ENCODE measurements at regions not wholly inside any gene's neighbourhood (a gene's known extent, or its start where the extent isn't known, plus 50 kb on each side); places are given as distances from the start of the nearest gene placed in this dataset.

- no peak overlapping the region for H3K4me3 ChIP-seq (ENCODE audit: low read depth, poor library complexity, severe bottlenecking)
- DNase-seq (ENCODE audit: low spot score in 2 of 2): peak in 1 of 2 donors; percentile 21
- no peak for TF ChIP-seq POLR2A (IDR thresholded peaks at IDR 0.05)
- TF ChIP-seq, protein P1, sequence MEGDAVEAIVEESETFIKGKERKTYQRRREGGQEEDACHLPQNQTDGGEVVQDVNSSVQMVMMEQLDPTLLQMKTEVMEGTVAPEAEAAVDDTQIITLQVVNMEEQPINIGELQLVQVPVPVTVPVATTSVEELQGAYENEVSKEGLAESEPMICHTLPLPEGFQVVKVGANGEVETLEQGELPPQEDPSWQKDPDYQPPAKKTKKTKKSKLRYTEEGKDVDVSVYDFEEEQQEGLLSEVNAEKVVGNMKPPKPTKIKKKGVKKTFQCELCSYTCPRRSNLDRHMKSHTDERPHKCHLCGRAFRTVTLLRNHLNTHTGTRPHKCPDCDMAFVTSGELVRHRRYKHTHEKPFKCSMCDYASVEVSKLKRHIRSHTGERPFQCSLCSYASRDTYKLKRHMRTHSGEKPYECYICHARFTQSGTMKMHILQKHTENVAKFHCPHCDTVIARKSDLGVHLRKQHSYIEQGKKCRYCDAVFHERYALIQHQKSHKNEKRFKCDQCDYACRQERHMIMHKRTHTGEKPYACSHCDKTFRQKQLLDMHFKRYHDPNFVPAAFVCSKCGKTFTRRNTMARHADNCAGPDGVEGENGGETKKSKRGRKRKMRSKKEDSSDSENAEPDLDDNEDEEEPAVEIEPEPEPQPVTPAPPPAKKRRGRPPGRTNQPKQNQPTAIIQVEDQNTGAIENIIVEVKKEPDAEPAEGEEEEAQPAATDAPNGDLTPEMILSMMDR (IDR thresholded peaks at IDR 0.05): no peak
- intact Hi-C loops (cut with DNase I; ENCODE audit: low total_unique reads): no loop called here
- WGBS, 2 donors: 42 to 44% methylated on average over 7 of the region's 7 CpGs
These were observed 171.4 kb upstream of the DYNLRB2 start for GRCh38 chr16:80369138-80369958.

DNA sequence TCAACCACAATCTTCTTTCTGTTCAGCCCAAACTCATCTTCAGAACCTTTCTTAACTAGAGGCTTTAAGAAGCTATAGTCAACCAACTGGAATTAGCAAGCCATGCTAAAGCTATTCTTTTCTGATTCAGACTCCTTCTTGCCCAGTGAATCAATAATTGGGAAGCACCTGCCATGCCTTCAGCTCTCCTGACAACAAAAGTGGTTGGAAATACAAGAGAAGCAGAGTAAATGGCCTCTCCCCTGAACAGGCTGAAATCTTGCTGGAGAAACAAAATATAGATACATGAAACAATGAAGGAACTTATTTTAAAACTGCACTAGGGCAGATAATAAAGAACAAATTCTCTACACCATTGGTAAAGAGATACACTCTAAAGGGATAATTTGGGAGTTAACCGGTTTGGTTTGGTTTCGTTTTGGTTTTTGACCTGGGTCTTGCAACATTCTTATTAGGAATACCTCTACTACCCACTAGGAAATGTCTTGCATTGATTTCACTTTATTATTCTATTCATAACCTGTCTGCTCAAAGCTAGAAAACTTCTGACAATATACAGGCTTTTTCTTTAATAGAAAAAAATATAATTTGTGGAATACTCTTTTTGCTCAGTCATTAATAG lies 173.6 kb upstream of the DYNLRB2 start:
- H3K4me3 ChIP-seq (ENCODE audit: low read depth, poor library complexity, severe bottlenecking): no peak overlapping the region
- DNase-seq (ENCODE audit: low spot score in 2 of 2): no peak
- 43 to 52% methylated on average over 2 of the region's 2 CpGs for WGBS, 2 donors
- TF ChIP-seq, protein P1 (IDR thresholded peaks at IDR 0.05): no peak
- TF ChIP-seq POLR2A (IDR thresholded peaks at IDR 0.05): no peak
- intact Hi-C loops (cut with DNase I; ENCODE audit: low total_unique reads): no loop called here

- no peak for DNase-seq (ENCODE audit: low spot score in 2 of 2)
- TF ChIP-seq POLR2A (IDR thresholded peaks at IDR 0.05): no peak
- 86% methylated on average over 10 of the region's 10 CpGs for WGBS, 2 donors
- no peak overlapping the region for H3K4me3 ChIP-seq (ENCODE audit: low read depth, poor library complexity, severe bottlenecking)
- intact Hi-C loops (cut with DNase I; ENCODE audit: low total_unique reads): no loop called here
These were observed 174.8 kb upstream of the DYNLRB2 start for GRCh38 chr16:80366023-80366422.

GRCh38 chr16:80362816-80363215 lies 178.0 kb upstream of the DYNLRB2 start:
- intact Hi-C loops (cut with DNase I; ENCODE audit: low total_unique reads): no loop called here
- WGBS, 2 donors: 83 to 96% methylated on average over 3 of the region's 3 CpGs
- TF ChIP-seq, protein P1 (IDR thresholded peaks at IDR 0.05): no peak
- no peak for TF ChIP-seq POLR2A (IDR thresholded peaks at IDR 0.05)
- H3K4me3 ChIP-seq (ENCODE audit: low read depth, poor library complexity, severe bottlenecking): no peak overlapping the region
- DNase-seq (ENCODE audit: low spot score in 2 of 2): no peak

- TF ChIP-seq POLR2A (IDR thresholded peaks at IDR 0.05): no peak
- TF ChIP-seq, protein P1 (IDR thresholded peaks at IDR 0.05): no peak
- no peak for DNase-seq (ENCODE audit: low spot score in 2 of 2)
- intact Hi-C loops (cut with DNase I; ENCODE audit: low total_unique reads): no loop called here
- 84 to 93% methylated on average over 9 of the region's 9 CpGs for WGBS, 2 donors
- no peak overlapping the region for H3K4me3 ChIP-seq (ENCODE audit: low read depth, poor library complexity, severe bottlenecking)
These were observed 184.4 kb upstream of the DYNLRB2 start for GRCh38 chr16:80356365-80356764.

DNA sequence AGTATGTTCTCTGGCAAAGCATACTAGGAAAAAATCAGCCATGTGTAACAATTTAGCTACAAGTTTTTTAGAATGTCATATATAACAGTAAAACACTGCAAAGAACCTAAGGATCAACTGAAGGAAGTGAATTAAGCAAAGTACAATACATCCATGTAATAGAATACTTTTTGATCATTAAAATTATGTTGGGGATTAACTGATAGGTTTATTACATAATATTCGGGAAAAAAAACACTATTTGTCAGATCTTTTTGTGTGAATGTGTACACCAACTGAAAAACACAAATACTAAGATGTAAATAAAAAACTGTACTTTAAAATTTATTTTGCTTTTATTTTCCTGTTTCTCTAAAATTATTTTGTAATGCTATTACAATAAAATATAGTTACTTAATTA lies 185.5 kb upstream of the DYNLRB2 start:
- no peak for DNase-seq (ENCODE audit: low spot score in 2 of 2)
- 70 to 83% methylated on average over 1 of the region's 1 CpG for WGBS, 2 donors
- TF ChIP-seq, protein P1 (IDR thresholded peaks at IDR 0.05): no peak
- no peak for TF ChIP-seq POLR2A (IDR thresholded peaks at IDR 0.05)

More for the DNA sequence above, 185.5 kb upstream of the DYNLRB2 start:
- H3K4me3 ChIP-seq (ENCODE audit: low read depth, poor library complexity, severe bottlenecking): no peak overlapping the region
- intact Hi-C loops (cut with DNase I; ENCODE audit: low total_unique reads): no loop called here

All from lower leg skin (tissue), 4 donors.